ENCODE measurements at regions not wholly inside any gene's neighbourhood (a gene's known extent, or its start where the extent isn't known, plus 50 kb on each side); places are given as distances from the start of the nearest gene placed in this dataset.

- no peak overlapping the region for H3K4me3 ChIP-seq (ENCODE audit: low read depth, low read length)
- TF ChIP-seq POLR2A (IDR thresholded peaks at IDR 0.05; ENCODE audit: extremely low read depth, insufficient read length) (no peak), MYC (IDR thresholded peaks at IDR 0.05; ENCODE audit: low read depth, low read length) (no peak), CTCF (IDR thresholded peaks at IDR 0.05; ENCODE audit: low read depth, low read length) (no peak)
- TF ChIP-seq, protein P1, sequence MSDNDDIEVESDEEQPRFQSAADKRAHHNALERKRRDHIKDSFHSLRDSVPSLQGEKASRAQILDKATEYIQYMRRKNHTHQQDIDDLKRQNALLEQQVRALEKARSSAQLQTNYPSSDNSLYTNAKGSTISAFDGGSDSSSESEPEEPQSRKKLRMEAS (IDR thresholded peaks at IDR 0.05; ENCODE audit: low read depth, low read length): no peak
- no peak for DNase-seq (ENCODE audit: low read depth)
Observed at GRCh38 chr6:148164645-148165044, 178.0 kb upstream of the SASH1 start.

- TF ChIP-seq MYC (IDR thresholded peaks at IDR 0.05; ENCODE audit: low read depth, low read length) (no peak), CTCF (IDR thresholded peaks at IDR 0.05; ENCODE audit: low read depth, low read length) (peak; percentile 57)
- TF ChIP-seq, protein P1 (IDR thresholded peaks at IDR 0.05; ENCODE audit: low read depth, low read length): no peak
Observed at GRCh38 chr6:148166339-148166968, 176.2 kb upstream of the SASH1 start.

DNA sequence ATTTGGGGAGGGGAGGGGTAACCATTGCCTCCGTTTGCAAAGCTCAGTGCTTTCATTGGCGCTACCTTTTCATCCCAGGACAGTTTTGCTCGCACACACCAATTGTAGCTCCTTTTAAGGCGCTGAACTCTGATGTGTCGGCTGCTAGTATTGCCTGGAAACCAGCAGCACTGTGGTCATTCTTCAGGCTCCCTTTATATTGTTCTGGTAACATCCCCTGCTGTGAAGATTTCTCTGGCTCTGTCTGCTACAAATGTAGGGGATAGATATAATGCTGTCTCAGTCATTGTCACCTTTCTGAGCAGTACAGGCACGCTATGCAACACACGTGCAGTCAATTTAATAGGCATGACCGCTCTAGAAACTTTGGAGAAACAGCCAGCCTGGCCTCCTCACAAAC lies 172.9 kb upstream of the SASH1 start:
- no peak for TF ChIP-seq MYC (IDR thresholded peaks at IDR 0.05; ENCODE audit: low read depth, low read length)
- TF ChIP-seq, protein P1 (IDR thresholded peaks at IDR 0.05; ENCODE audit: low read depth, low read length): no peak
- no peak for TF ChIP-seq CTCF (IDR thresholded peaks at IDR 0.05; ENCODE audit: low read depth, low read length)
- no peak for TF ChIP-seq POLR2A (IDR thresholded peaks at IDR 0.05; ENCODE audit: extremely low read depth, insufficient read length)
- no peak for DNase-seq (ENCODE audit: low read depth)
- no peak overlapping the region for H3K4me3 ChIP-seq (ENCODE audit: low read depth, low read length)

More at GRCh38 chr6:148166339-148166968, 176.2 kb upstream of the SASH1 start:
- no peak overlapping the region for H3K4me3 ChIP-seq (ENCODE audit: low read depth, low read length)
- DNase-seq (ENCODE audit: low read depth): peak; percentile 61

DNA sequence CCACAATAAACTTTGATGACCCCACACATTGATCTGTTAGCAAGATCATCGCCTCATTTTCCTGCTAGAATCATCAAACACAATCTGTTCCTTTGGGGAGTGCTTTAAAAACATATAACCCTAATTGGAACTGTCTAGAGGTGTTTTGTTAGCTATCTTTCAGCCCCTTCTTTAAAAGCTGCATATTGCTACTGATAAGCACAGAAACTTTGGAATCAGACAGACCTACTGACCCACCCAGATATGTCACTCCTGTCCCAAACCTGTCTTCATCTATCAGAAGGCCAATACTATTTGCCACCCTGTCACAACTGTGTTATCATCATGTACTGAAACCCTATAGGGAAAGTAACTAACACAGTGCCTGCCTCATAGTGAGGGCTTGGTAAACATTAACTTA lies 172.4 kb upstream of the SASH1 start:
- TF ChIP-seq, protein P1 (IDR thresholded peaks at IDR 0.05; ENCODE audit: low read depth, low read length): no peak
- TF ChIP-seq MYC (IDR thresholded peaks at IDR 0.05; ENCODE audit: low read depth, low read length) (no peak), CTCF (IDR thresholded peaks at IDR 0.05; ENCODE audit: low read depth, low read length) (no peak), POLR2A (IDR thresholded peaks at IDR 0.05; ENCODE audit: extremely low read depth, insufficient read length) (no peak)

DNA sequence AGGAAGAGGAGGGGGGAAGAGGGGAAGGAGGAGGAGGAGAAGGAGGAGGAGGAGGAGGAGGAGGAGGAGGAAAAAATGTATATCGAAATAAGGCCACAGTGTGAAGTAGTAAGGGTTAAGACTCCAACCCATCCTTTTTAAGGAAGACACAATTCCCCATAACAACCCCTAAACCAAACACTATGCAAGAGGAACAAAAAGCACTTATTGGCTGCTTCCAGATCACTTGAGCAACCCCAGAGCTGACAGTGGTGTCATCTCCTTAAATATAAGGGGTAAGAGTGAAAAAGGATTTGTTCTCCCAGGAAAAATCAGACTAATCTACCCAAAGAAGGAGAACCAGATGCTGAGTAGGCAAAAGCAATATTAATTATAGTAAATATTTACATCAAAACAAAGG lies 169.1 kb upstream of the SASH1 start:
- H3K4me3 ChIP-seq (ENCODE audit: low read depth, low read length): no peak overlapping the region
- no peak for TF ChIP-seq POLR2A (IDR thresholded peaks at IDR 0.05; ENCODE audit: extremely low read depth, insufficient read length)
- TF ChIP-seq, protein P1 (IDR thresholded peaks at IDR 0.05; ENCODE audit: low read depth, low read length): no peak
- no peak for DNase-seq (ENCODE audit: low read depth)

More for the DNA sequence above, 172.4 kb upstream of the SASH1 start:
- H3K4me3 ChIP-seq (ENCODE audit: low read depth, low read length): no peak overlapping the region
- no peak for DNase-seq (ENCODE audit: low read depth)

GRCh38 chr6:148175550-148176188 lies 167.0 kb upstream of the SASH1 start:
- no peak for DNase-seq (ENCODE audit: low read depth)
- no peak overlapping the region for H3K4me3 ChIP-seq (ENCODE audit: low read depth, low read length)
- TF ChIP-seq CTCF (IDR thresholded peaks at IDR 0.05; ENCODE audit: low read depth, low read length) (no peak), POLR2A (IDR thresholded peaks at IDR 0.05; ENCODE audit: extremely low read depth, insufficient read length) (no peak), MYC (IDR thresholded peaks at IDR 0.05; ENCODE audit: low read depth, low read length) (no peak)
- TF ChIP-seq, protein P1 (IDR thresholded peaks at IDR 0.05; ENCODE audit: low read depth, low read length): no peak
